ENCODE measurements at regions not wholly inside any gene's neighbourhood (a gene's known extent, or its start where the extent isn't known, plus 50 kb on each side); places are given as distances from the start of the nearest gene placed in this dataset.
"Not testable (repeated sequence)": the region's sequence is repeated elsewhere in the genome, so short reads cannot be mapped to it uniquely, and the experiment has no call there.

GRCh38 chr9:63327211-63327610 is 1957.8 kb downstream of the FOXD4L5 start:
- not testable (repeated sequence) for TF ChIP-seq CTCF (conservative IDR thresholded peaks at IDR 0.05; ENCODE audit: low read depth, low read length); EZH2 (IDR thresholded peaks at IDR 0.05; ENCODE audit: low read length, unreplicated experiment)
